ENCODE measurements at regions not wholly inside any gene's neighbourhood (a gene's known extent, or its start where the extent isn't known, plus 50 kb on each side); places are given as distances from the start of the nearest gene placed in this dataset.

DNA sequence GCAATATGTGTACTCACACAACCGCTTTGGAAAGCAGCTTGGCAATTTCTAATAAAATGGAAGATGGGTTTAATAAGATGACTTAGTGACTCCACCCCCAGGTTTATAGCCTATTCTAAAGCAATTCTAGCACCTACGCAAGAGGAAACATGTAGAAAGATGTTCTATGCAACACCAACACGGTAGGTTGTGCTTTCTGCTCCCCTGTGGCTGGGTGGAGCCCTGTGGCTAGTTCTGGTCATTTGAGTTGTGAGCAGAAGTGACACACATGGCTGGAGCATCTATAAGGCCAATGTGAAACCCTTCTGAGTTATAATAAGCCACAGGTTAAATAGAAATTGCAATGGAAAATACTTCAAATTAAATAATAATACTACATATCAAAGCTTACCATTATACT, 310.7 kb downstream of the CD83 start:
- H3K27me3 ChIP-seq (replicated peaks), result no peaks in the 10 kb centered on the region
- no peak for DNase-seq
- no peak overlapping the region for H3K27ac ChIP-seq
- TF ChIP-seq, protein P1, sequence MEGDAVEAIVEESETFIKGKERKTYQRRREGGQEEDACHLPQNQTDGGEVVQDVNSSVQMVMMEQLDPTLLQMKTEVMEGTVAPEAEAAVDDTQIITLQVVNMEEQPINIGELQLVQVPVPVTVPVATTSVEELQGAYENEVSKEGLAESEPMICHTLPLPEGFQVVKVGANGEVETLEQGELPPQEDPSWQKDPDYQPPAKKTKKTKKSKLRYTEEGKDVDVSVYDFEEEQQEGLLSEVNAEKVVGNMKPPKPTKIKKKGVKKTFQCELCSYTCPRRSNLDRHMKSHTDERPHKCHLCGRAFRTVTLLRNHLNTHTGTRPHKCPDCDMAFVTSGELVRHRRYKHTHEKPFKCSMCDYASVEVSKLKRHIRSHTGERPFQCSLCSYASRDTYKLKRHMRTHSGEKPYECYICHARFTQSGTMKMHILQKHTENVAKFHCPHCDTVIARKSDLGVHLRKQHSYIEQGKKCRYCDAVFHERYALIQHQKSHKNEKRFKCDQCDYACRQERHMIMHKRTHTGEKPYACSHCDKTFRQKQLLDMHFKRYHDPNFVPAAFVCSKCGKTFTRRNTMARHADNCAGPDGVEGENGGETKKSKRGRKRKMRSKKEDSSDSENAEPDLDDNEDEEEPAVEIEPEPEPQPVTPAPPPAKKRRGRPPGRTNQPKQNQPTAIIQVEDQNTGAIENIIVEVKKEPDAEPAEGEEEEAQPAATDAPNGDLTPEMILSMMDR (IDR thresholded peaks at IDR 0.05; ENCODE audit: low read depth, low read length, missing control alignments), result no peak
- H3K4me3 ChIP-seq (ENCODE audit: low read depth, low read length), result no peak overlapping the region
- H3K36me3 ChIP-seq (replicated peaks), result no peaks in the 10 kb centered on the region
- in situ Hi-C loops (cut with HindIII; ENCODE audit: low pct_ligation_motif_present, low sequenced_read_pairs), result no loop called here

DNA sequence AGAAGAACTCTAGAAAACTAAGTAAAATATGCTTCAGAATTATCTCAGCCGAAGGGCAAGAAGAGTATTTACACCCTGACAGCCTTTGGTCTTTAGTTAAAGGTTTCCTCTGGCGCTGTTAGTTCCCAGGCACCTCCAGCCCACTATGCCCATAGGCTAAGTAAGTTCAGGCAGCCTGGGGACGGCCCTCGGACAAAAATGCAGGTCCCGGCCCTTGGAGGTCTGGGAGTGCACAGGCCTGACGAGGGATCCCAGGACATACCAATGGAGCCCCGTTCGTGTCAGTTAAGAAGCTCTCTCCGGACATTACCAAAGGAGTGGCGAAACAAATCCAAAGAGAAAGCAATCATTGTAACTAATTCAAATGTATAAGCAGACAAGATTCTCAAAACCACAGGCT, 311.8 kb downstream of the CD83 start:
- in situ Hi-C loops (cut with HindIII; ENCODE audit: low pct_ligation_motif_present, low sequenced_read_pairs), result no loop called here
- H3K36me3 ChIP-seq (replicated peaks), result no peaks in the 10 kb centered on the region

DNA sequence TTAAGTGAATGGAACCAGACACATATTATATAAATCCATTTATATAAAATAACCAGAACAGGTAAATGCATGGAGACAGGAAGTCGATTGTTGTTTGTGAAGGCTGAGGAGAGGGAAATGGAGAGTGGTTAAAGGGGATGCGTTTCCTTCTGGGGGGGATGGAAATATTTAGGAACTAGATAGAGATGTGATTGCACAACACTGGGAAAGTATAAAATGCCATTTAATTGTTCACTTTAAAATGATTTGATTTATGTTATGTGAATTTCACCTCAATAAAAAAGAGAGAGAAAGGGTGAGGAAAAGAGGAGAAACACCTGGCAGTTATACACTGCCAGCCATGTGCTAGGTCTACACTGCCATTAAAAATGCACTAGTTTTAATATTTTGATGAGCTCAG, 312.6 kb downstream of the CD83 start:
- Histone ChIP-seq H3K27ac (no peak overlapping the region), H3K27me3 (replicated peaks) (no peaks in the 10 kb centered on the region), H3K4me3 (ENCODE audit: low read depth, low read length) (no peak overlapping the region), H3K36me3 (replicated peaks) (no peaks in the 10 kb centered on the region)
- DNase-seq, result no peak
- in situ Hi-C loops (cut with HindIII; ENCODE audit: low pct_ligation_motif_present, low sequenced_read_pairs), result no loop called here
- TF ChIP-seq, protein P1 (IDR thresholded peaks at IDR 0.05; ENCODE audit: low read depth, low read length, missing control alignments), result no peak

More for the DNA sequence above, 311.8 kb downstream of the CD83 start:
- TF ChIP-seq, protein P1 (IDR thresholded peaks at IDR 0.05; ENCODE audit: low read depth, low read length, missing control alignments), result no peak
- no peak overlapping the region for H3K27ac ChIP-seq
- H3K27me3 ChIP-seq (replicated peaks), result no peaks in the 10 kb centered on the region
- no peak overlapping the region for H3K4me3 ChIP-seq (ENCODE audit: low read depth, low read length)
- no peak for DNase-seq

DNA sequence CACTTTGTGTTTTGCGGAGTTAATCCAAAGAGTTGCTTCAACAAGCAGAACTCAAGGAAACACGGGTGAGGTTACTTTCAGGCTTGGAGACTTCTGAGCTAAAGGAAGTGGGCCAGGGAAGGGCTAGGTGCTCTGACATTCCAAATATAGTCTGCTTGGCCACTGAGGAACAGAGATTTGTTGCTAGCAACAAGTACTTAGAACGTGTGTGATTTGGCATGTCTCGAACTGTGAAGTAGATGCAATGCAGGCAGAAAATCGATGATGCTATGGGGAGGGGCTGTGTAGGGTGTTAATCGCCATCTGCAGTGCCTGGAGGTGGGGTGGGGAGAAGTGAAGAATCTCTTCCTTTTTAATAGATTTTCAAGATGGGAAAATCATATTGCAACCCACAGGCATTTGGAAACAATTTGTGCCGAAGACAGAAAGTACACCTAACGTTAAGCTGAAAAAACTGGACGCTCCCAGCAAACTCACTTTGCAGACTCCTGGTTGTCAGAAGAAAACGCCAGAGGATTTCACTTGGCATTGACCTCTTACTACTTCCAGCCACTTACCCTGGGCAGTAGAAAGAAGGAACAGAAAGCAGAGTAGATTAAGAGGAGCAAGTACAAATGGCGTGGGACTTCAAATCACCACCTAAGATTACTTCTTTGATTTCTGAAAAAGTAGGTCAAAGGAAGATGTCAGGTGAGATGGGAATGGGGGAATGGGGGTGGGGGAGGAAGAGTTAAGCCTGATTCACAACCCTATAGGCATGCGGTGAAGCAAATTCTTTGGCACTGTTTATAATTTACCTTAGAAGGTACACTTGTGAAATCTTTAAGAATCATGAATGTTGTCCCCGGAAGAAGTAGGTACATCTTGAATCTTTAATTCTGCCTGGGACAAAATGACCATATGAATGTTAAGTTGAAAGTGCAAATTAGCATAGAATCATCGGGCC, 314.1 kb downstream of the CD83 start:
- TF ChIP-seq, protein P1 (IDR thresholded peaks at IDR 0.05; ENCODE audit: low read depth, low read length, missing control alignments), result no peak
- no peaks in the 10 kb centered on the region for H3K27me3 ChIP-seq (replicated peaks)
- DNase-seq, result no peak
- no peaks in the 10 kb centered on the region for H3K36me3 ChIP-seq (replicated peaks)
- no peak overlapping the region for H3K4me3 ChIP-seq (ENCODE audit: low read depth, low read length)
- in situ Hi-C loops (cut with HindIII; ENCODE audit: low pct_ligation_motif_present, low sequenced_read_pairs), result no loop called here
- no peak overlapping the region for H3K27ac ChIP-seq

GRCh38 chr6:14434916-14435690, 317.5 kb downstream of the CD83 start:
- TF ChIP-seq, protein P1 (IDR thresholded peaks at IDR 0.05; ENCODE audit: low read depth, low read length, missing control alignments), result no peak
- no peak overlapping the region for H3K4me3 ChIP-seq (ENCODE audit: low read depth, low read length)
- no peaks in the 10 kb centered on the region for H3K36me3 ChIP-seq (replicated peaks)
- no peaks in the 10 kb centered on the region for H3K27me3 ChIP-seq (replicated peaks)
- DNase-seq, result no peak
- in situ Hi-C loops (cut with HindIII; ENCODE audit: low pct_ligation_motif_present, low sequenced_read_pairs), result no loop called here
- H3K27ac ChIP-seq, result no peak overlapping the region
